ENCODE measurements at regions not wholly inside any gene's neighbourhood (a gene's known extent, or its start where the extent isn't known, plus 50 kb on each side); places are given as distances from the start of the nearest gene placed in this dataset.
"Not testable (repeated sequence)": the region's sequence is repeated elsewhere in the genome, so short reads cannot be mapped to it uniquely, and the experiment has no call there.

DNA sequence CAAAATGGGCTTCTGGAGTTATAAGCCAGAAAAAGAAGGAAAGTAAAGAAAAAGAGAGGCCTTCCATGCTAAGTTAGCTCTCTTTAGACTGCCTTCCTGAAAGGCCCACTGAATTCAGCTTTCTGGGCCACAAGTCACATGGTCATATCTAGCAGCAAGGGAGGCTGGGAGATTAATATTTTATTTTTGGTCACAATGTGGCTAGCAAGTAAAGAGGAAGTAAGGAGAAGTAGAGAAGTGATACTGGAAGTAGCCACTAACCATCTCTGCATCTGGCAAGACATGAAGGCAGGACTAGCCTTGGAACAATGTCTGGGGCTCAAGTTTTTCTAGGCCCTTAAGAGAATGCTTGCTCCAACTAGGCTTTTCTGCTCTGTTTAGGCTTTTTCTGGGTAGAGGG lies 81.8 kb upstream of the UBE2E1 start:
- intact Hi-C loops (cut with micrococcal nuclease), result no loop called here
- Histone ChIP-seq H3K9me3 (ENCODE audit: control insufficient read depth in 1 of 2, low read length in 2 of 2) (no peaks in the 10 kb centered on the region), H3K4me1 (ENCODE audit: insufficient read depth, low read length) (no peaks in the 10 kb centered on the region), H3K36me3 (ENCODE audit: insufficient read depth, low read length) (no peaks in the 10 kb centered on the region), H3K27ac (ENCODE audit: low read depth, low read length) (no peak overlapping the region), H3K27me3 (ENCODE audit: insufficient read depth, low read length) (no peaks in the 10 kb centered on the region), H3K4me3 (ENCODE audit: low read length in 2 of 2) (no peak overlapping the region)
- Mint-ChIP-seq H3K36me3 (no peaks in the 10 kb centered on the region), H3K4me3 (no peak overlapping the region), H3K27ac (no peak overlapping the region), H3K27me3 (no peaks in the 10 kb centered on the region), H3K9me3 (no peaks in the 10 kb centered on the region), H3K4me1 (peaks cover 5 to 14% (median 7%) of the 10 kb centered on the region in 4 donors)
- ChIA-PET CTCF (ENCODE audit: partially characterized antibody) (no interaction called here), POLR2A (ENCODE audit: partially characterized antibody) (no interaction called here)
- DNase-seq, result no peak

DNA sequence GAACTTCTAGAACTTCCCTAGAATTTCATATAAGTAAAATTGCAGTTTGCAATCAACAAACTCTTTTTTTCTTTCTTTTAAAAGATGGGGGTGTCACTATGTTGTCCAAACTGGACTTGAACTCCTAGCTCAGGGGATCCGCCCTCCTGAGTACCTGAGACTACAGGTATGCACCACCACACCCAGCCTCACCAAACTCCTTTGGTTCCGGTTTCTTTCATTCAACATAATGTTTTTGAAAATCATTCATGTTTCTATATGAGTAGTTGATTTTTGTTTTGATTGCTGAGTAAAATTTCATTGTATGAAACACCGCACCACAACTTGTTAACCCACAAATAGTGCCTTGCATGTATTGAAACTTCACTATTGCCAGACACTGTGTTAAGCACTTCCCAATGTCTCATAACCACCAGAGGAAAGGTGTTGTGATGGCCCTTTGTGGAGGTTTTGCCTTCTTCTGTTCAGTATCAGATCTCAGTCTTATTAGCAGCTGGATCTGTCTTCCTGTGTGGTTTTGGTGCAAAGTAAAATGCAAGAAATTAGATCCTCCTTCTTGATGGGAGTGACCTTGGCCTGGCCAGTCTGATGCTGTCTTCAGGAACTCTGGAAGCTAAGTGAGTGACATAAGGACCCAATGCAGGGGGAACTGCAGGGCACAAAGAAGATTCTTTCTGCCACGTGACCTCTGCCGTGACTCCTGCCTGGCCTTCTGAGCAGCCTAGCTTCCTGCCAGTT lies 78.8 kb upstream of the UBE2E1 start:
- H3K9me3 ChIP-seq (ENCODE audit: control insufficient read depth in 1 of 2, low read length in 2 of 2), result no peaks in the 10 kb centered on the region
- Mint-ChIP-seq H3K27me3 (no peaks in the 10 kb centered on the region), H3K9me3 (peaks cover 0 to 2% (median 0%) of the 10 kb centered on the region in 8 donors), H3K4me1 (peaks cover 6 to 14% (median 7%) of the 10 kb centered on the region in 4 donors), H3K27ac (no peak overlapping the region), H3K4me3 (no peak overlapping the region), H3K36me3 (no peaks in the 10 kb centered on the region)
- H3K36me3 ChIP-seq (ENCODE audit: insufficient read depth, low read length), result no peaks in the 10 kb centered on the region
- intact Hi-C loops (cut with micrococcal nuclease), result no loop called here
- ChIA-PET CTCF (ENCODE audit: partially characterized antibody) (no interaction called here), POLR2A (ENCODE audit: partially characterized antibody) (no interaction called here)
- DNase-seq, result no peak
- no peaks in the 10 kb centered on the region for H3K27me3 ChIP-seq (ENCODE audit: insufficient read depth, low read length)
- H3K4me3 ChIP-seq (ENCODE audit: low read length in 2 of 2), result no peak overlapping the region
- H3K4me1 ChIP-seq (ENCODE audit: insufficient read depth, low read length), result no peaks in the 10 kb centered on the region
- no peak overlapping the region for H3K27ac ChIP-seq (ENCODE audit: low read depth, low read length)

DNA sequence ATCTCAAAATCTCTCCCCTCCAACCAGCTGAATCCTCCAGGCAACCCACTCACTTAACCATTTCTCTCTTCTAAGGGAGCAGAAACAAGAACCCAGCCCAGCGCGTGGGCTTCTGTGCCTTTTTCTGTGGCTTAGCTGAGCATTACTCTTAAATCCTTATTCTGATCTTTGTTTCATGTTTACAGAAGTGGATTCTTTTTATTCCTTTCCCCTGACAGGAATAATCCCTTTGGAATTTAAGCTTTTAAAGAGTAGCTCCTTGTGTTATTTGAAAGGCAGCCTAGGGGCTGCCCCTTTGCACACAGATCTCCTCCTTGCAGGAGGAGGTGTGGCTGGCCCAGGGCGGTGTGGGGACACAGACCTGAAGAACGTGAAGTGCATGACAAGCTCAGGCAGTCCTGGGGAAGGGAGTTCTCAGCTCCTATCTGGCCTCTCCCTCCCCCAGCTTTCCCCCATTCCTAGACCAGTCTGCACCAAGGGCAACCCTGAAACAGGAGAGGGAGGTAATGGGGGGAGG lies 77.1 kb upstream of the UBE2E1 start:
- H3K27ac Mint-ChIP-seq, result no peak overlapping the region

DNA sequence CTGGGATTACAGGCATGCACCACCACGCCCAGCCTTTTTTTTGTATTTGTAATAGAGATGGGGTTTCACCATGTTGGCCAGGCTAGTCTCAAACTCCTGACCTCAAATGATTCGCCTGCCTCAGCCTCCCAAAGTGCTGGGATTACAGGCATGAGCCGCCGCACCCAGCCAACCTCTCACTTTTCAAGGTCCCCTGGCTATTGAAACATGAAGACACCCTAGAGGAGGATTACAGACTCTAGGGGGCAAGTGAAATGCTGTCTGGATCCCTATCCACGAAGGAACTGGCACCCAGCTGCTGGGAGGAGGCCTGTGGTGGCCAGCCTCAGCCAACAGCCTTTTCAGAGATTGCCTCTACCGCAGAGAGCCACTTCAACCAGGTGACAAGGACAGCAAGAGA lies 76.4 kb upstream of the UBE2E1 start:
- DNase-seq; H3K36me3 ChIP-seq (ENCODE audit: insufficient read depth, low read length); CTCF ChIA-PET (ENCODE audit: partially characterized antibody); H3K27ac ChIP-seq (ENCODE audit: low read depth, low read length); POLR2A ChIA-PET (ENCODE audit: partially characterized antibody); H3K27me3 ChIP-seq (ENCODE audit: insufficient read depth, low read length); H3K4me3 Mint-ChIP-seq; H3K9me3 ChIP-seq (ENCODE audit: control insufficient read depth in 1 of 2, low read length in 2 of 2); H3K27ac Mint-ChIP-seq; H3K4me1 ChIP-seq (ENCODE audit: insufficient read depth, low read length); intact Hi-C loops (cut with micrococcal nuclease); H3K36me3 Mint-ChIP-seq; H3K9me3 Mint-ChIP-seq; H3K4me3 ChIP-seq (ENCODE audit: low read length in 2 of 2); H3K27me3 Mint-ChIP-seq: not testable (repeated sequence)
- H3K4me1 Mint-ChIP-seq, result peaks cover 6 to 14% (median 7%) of the 10 kb centered on the region in 4 donors

More for the DNA sequence above, 77.1 kb upstream of the UBE2E1 start:
- H3K36me3 Mint-ChIP-seq, result no peaks in the 10 kb centered on the region
- no peak for DNase-seq
- POLR2A ChIA-PET (ENCODE audit: partially characterized antibody), result no interaction called here
- H3K27me3 Mint-ChIP-seq, result peaks cover 0 to 5% of the 10 kb centered on the region in 2 donors
- intact Hi-C loops (cut with micrococcal nuclease), result no loop called here
- H3K4me3 Mint-ChIP-seq, result no peak overlapping the region
- Histone ChIP-seq H3K4me3 (ENCODE audit: low read length in 2 of 2) (no peak overlapping the region), H3K4me1 (ENCODE audit: insufficient read depth, low read length) (no peaks in the 10 kb centered on the region), H3K36me3 (ENCODE audit: insufficient read depth, low read length) (no peaks in the 10 kb centered on the region), H3K9me3 (ENCODE audit: control insufficient read depth in 1 of 2, low read length in 2 of 2) (no peaks in the 10 kb centered on the region), H3K27ac (ENCODE audit: low read depth, low read length) (no peak overlapping the region), H3K27me3 (ENCODE audit: insufficient read depth, low read length) (no peaks in the 10 kb centered on the region)
- CTCF ChIA-PET (ENCODE audit: partially characterized antibody), result no interaction called here
- peaks cover 0 to 2% (median 0%) of the 10 kb centered on the region in 8 donors for H3K9me3 Mint-ChIP-seq
- peaks cover 6 to 14% (median 7%) of the 10 kb centered on the region in 4 donors for H3K4me1 Mint-ChIP-seq

DNA sequence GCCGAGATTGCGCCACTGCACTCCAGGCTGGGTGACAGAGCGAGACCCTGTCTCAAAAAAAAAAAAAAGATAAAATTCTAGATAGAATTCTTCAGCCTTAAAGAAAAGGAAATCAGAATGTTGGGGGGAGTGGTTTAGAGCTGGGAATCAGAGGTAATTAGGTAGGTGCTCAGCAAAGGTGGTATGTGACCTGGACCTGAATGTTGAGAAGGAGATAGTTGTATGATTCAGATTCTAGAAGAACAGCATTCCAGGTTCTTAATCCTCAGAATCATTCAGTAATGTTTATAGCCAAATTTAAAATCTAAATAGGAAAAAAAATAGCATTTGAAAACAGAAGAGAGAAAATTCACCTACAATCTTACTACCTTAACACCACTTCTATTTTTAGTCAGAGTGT lies 71.3 kb upstream of the UBE2E1 start:
- Mint-ChIP-seq H3K36me3 (no peaks in the 10 kb centered on the region), H3K27ac (no peak overlapping the region), H3K4me1 (peaks cover 0 to 2% (median 0%) of the 10 kb centered on the region in 4 donors), H3K9me3 (peaks cover 0 to 2% (median 0%) of the 10 kb centered on the region in 8 donors), H3K4me3 (no peak overlapping the region), H3K27me3 (peaks cover 0 to 8% of the 10 kb centered on the region in 2 donors)
- Histone ChIP-seq H3K4me3 (ENCODE audit: low read length in 2 of 2) (no peak overlapping the region), H3K4me1 (ENCODE audit: insufficient read depth, low read length) (no peaks in the 10 kb centered on the region), H3K9me3 (ENCODE audit: control insufficient read depth in 1 of 2, low read length in 2 of 2) (no peaks in the 10 kb centered on the region), H3K27ac (ENCODE audit: low read depth, low read length) (no peak overlapping the region), H3K27me3 (ENCODE audit: insufficient read depth, low read length) (no peaks in the 10 kb centered on the region), H3K36me3 (ENCODE audit: insufficient read depth, low read length) (no peaks in the 10 kb centered on the region)
- ChIA-PET CTCF (ENCODE audit: partially characterized antibody) (no interaction called here), POLR2A (ENCODE audit: partially characterized antibody) (no interaction called here)
- no peak for DNase-seq
- intact Hi-C loops (cut with micrococcal nuclease), result no loop called here

DNA sequence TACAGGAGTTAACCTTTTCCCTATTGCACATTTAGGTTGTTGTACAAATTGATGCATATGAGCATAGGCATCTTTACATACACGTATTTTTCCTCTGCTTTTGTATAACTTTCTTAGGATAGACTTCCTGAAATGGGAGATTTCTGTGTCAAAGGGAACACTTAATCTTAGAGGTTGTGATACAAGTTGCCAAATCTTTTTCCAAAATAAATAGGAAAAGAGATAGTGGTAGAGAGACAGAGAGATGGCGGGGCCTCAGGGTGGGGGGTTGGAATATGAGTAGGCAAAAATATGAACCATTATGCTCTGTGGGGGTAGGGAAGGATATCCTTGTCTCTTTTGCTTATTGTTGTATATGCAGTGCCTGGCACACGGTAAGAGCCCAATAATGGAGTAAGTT lies 70.7 kb upstream of the UBE2E1 start:
- H3K9me3 Mint-ChIP-seq, result no peaks in the 10 kb centered on the region
- H3K9me3 ChIP-seq (ENCODE audit: control insufficient read depth in 1 of 2, low read length in 2 of 2), result no peaks in the 10 kb centered on the region
- no peaks in the 10 kb centered on the region for H3K36me3 ChIP-seq (ENCODE audit: insufficient read depth, low read length)
- no peaks in the 10 kb centered on the region for H3K36me3 Mint-ChIP-seq
- POLR2A ChIA-PET (ENCODE audit: partially characterized antibody), result no interaction called here
- no peaks in the 10 kb centered on the region for H3K4me1 ChIP-seq (ENCODE audit: insufficient read depth, low read length)
- no peaks in the 10 kb centered on the region for H3K4me1 Mint-ChIP-seq
- no peak overlapping the region for H3K4me3 ChIP-seq (ENCODE audit: low read length in 2 of 2)
- CTCF ChIA-PET (ENCODE audit: partially characterized antibody), result no interaction called here
- no peak overlapping the region for H3K27ac ChIP-seq (ENCODE audit: low read depth, low read length)
- no peak overlapping the region for H3K27ac Mint-ChIP-seq
- intact Hi-C loops (cut with micrococcal nuclease), result no loop called here
- DNase-seq, result no peak
- H3K4me3 Mint-ChIP-seq, result no peak overlapping the region
- H3K27me3 ChIP-seq (ENCODE audit: insufficient read depth, low read length), result no peaks in the 10 kb centered on the region
- peaks cover 0 to 8% of the 10 kb centered on the region in 2 donors for H3K27me3 Mint-ChIP-seq

DNA sequence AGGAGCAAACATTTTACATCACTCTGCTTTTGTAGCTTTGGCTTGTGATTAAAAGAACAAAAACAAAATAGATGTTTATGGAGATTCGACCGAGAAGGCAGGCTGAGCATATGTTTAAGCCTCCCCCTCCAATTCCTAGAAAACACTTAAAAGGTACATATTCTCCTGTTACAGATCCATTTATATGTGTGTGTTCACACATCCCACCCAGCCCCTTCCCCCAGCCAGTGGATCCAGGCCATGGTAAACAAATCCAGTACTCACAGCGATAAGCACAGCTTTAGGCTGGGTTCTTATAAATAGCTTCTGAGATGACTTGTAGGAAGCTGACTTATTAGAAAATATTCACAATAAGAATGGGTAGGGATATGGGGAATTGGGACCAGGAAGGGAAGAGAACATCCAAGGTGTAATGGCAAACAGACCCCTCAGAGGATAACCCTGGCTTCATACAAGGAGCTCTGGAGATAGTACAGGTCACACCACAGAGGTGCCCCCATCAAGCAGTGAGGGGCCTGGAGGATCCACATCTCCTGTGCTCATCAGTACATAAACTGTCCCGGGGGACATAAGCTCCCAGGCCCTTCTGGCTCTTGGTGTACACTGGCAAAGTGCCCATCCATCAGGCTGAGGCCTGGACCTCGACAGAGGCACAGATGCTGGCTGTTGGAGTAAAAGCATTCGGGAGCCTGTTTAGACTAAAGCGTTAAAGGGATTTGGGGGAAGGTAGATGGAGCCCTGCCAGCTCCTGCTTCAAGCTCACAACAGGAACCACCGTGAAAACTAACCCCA lies 70.0 kb upstream of the UBE2E1 start:
- no peaks in the 10 kb centered on the region for H3K36me3 Mint-ChIP-seq
- Histone ChIP-seq H3K36me3 (ENCODE audit: insufficient read depth, low read length) (no peaks in the 10 kb centered on the region), H3K4me3 (ENCODE audit: low read length in 2 of 2) (no peak overlapping the region), H3K9me3 (ENCODE audit: control insufficient read depth in 1 of 2, low read length in 2 of 2) (no peaks in the 10 kb centered on the region), H3K27ac (ENCODE audit: low read depth, low read length) (no peak overlapping the region), H3K4me1 (ENCODE audit: insufficient read depth, low read length) (no peaks in the 10 kb centered on the region), H3K27me3 (ENCODE audit: insufficient read depth, low read length) (no peaks in the 10 kb centered on the region)
- DNase-seq, result no peak
- intact Hi-C loops (cut with micrococcal nuclease), result no loop called here
- peaks cover 0 to 8% of the 10 kb centered on the region in 2 donors for H3K27me3 Mint-ChIP-seq
- ChIA-PET CTCF (ENCODE audit: partially characterized antibody) (no interaction called here), POLR2A (ENCODE audit: partially characterized antibody) (interaction anchor here (0.7 kb wide), 1 partner anchor 230 kb away, joined by 3 read pairs; no protein-coding TSS in a partner anchor)
- H3K4me1 Mint-ChIP-seq, result peaks cover 0 to 3% (median 0%) of the 10 kb centered on the region in 4 donors
- H3K4me3 Mint-ChIP-seq, result no peak overlapping the region
- H3K9me3 Mint-ChIP-seq, result no peaks in the 10 kb centered on the region
- H3K27ac Mint-ChIP-seq, result no peak overlapping the region

Data from CD4-positive, alpha-beta memory T cell (primary cell).